Hepatocyte (in vitro differentiated cells): ENCODE measurements at regions not wholly inside any gene's neighbourhood (a gene's known extent, or its start where the extent isn't known, plus 50 kb on each side); places are given as distances from the start of the nearest gene placed in this dataset.

Experiments
- DNase-seq: peaks from one replicate; pipeline ENCODE4 v3.0.0-alpha.2; 2016; ENCODE audit warnings: low spot score
- H2AFZ ChIP-seq: fragments of 200-600 bp; sonication (generic); 2 replicates; pipeline ENCODE4 v1.6.0; 2016; ENCODE audit warnings: antibody characterized with exemption, mild to moderate bottlenecking
- H3K27ac ChIP-seq: fragments of 200-600 bp; sonication (generic); 2 replicates; pipeline ENCODE4 v1.5.1; 2016; ENCODE audit warnings: mild to moderate bottlenecking
- H3K27me3 ChIP-seq: fragments of 200-600 bp; sonication (generic); 2 replicates; pipeline ENCODE4 v1.6.1; 2016
- H3K36me3 ChIP-seq: fragments of 200-600 bp; sonication (generic); replicated peaks from 2 replicates; pipeline ENCODE4 v1.5.1; 2016; ENCODE audit warnings: low read depth; ENCODE audit not compliant: insufficient read depth
- H3K4me1 ChIP-seq: fragments of 200-600 bp; sonication (generic); 2 replicates; pipeline ENCODE4 v1.5.1; 2016; ENCODE audit warnings: mild to moderate bottlenecking, moderate library complexity; ENCODE audit not compliant: insufficient read depth
- H3K4me2 ChIP-seq: fragments of 200-600 bp; sonication (generic); 2 replicates; pipeline ENCODE4 v1.6.0; 2016
- H3K4me3 ChIP-seq: fragments of 200-600 bp; sonication (generic); 2 replicates; pipeline ENCODE4 v1.5.1; 2016; ENCODE audit warnings: mild to moderate bottlenecking
- H3K79me2 ChIP-seq: fragments of 200-600 bp; sonication (generic); 2 replicates; pipeline ENCODE4 v1.6.0; 2017; ENCODE audit warnings: mild to moderate bottlenecking
- H3K9me2 ChIP-seq: fragments of 200-600 bp; sonication (generic); replicated peaks from 2 replicates; pipeline ENCODE4 v1.6.0; 2017; ENCODE audit warnings: mild to moderate bottlenecking; ENCODE audit not compliant: insufficient read depth
- H3K9me3 ChIP-seq: fragments of 200-600 bp; sonication (generic); 2 replicates; pipeline ENCODE4 v1.5.1; 2016; ENCODE audit warnings: low read depth, mild to moderate bottlenecking
- H4K20me1 ChIP-seq: fragments of 200-600 bp; sonication (generic); 2 replicates; pipeline ENCODE4 v1.6.0; 2016; ENCODE audit warnings: mild to moderate bottlenecking; ENCODE audit not compliant: insufficient read depth, poor library complexity, severe bottlenecking
- EZH2 ChIP-seq: fragments of 200-600 bp; sonication (generic); IDR thresholded peaks from 2 replicates; pipeline ENCODE4 v1.6.1; 2016; ENCODE audit warnings: antibody characterized with exemption, mild to moderate bottlenecking, borderline replicate concordance
- EZH2phosphoT487 ChIP-seq: fragments of 200-600 bp; sonication (generic); IDR thresholded peaks from one replicate; pipeline ENCODE4 v1.6.1; 2018; ENCODE audit warnings: antibody characterized with exemption, mild to moderate bottlenecking, low read depth, moderate library complexity; ENCODE audit not compliant: unreplicated experiment, severe bottlenecking
- WGBS: methylation state at CpG from one replicate; pipeline ENCODE4 v1.1.6; 2016; ENCODE audit warnings: low lambda C conversion rate; ENCODE audit errors: missing lambda C conversion rate; 5-methylcytosine and 5-hydroxymethylcytosine counted together
- TF ChIP-seq, protein P1 (sequence below): fragments of 200-600 bp; sonication (generic); IDR thresholded peaks from 2 replicates; pipeline ENCODE4 v1.5.1; 2016; ENCODE audit warnings: antibody characterized with exemption, mild to moderate bottlenecking; ENCODE audit not compliant: poor library complexity

DNA sequence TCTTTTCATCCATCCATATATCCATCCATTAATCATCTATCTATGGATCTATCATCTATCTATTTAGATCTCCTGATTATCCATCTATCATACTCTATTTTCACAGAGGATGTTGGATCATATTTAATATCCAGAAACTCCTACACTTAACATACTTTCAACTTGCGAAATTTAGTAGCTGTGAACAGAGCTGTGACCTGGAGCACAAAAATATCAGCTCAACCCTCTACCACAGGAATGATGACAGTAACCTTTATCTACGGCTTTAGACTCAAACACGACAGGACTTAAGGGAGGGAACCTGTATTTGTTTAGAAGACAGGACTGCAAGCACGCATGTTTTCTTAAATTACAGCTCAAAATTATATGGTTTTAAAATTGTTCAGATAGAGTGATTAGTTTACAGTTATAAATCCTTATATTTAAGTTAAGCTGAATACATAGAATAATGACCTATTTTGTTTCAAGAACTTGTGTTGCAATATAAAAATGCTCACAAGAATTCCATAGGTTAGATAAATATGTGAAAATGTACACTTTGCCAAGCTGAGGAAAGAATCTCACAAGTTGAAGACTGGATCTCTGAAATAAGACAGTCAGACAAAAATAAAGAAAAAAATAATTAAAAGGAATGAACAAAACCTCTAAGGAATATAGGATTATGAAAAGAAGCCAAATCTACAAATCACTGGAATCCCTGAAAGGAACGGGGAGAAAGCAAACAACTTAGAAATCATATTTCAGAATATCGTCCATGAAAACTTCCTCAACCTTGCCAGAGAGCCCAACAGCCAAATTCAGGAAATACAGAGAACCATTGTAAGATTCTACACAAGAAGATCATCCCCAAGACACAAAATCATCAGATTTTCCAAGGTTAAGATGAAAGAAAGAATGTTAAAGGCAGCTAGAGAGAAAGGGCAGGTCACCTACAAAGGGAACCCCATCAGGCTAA, 142.0 kb downstream of the COL6A3 start:
- no peak for TF ChIP-seq EZH2phosphoT487
- TF ChIP-seq EZH2, result no peak
- TF ChIP-seq, protein P1, sequence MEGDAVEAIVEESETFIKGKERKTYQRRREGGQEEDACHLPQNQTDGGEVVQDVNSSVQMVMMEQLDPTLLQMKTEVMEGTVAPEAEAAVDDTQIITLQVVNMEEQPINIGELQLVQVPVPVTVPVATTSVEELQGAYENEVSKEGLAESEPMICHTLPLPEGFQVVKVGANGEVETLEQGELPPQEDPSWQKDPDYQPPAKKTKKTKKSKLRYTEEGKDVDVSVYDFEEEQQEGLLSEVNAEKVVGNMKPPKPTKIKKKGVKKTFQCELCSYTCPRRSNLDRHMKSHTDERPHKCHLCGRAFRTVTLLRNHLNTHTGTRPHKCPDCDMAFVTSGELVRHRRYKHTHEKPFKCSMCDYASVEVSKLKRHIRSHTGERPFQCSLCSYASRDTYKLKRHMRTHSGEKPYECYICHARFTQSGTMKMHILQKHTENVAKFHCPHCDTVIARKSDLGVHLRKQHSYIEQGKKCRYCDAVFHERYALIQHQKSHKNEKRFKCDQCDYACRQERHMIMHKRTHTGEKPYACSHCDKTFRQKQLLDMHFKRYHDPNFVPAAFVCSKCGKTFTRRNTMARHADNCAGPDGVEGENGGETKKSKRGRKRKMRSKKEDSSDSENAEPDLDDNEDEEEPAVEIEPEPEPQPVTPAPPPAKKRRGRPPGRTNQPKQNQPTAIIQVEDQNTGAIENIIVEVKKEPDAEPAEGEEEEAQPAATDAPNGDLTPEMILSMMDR, result no peak
- DNase-seq, result no peak
- Histone ChIP-seq H3K79me2 (no peaks in the 10 kb centered on the region), H3K4me2 (no peak overlapping the region), H3K27me3 (no peaks in the 10 kb centered on the region), H3K9me2 (no peaks in the 10 kb centered on the region), H4K20me1 (no peaks in the 10 kb centered on the region), H3K4me3 (no peak overlapping the region), H3K27ac (peak overlapping the region; percentile 27), H3K4me1 (no peaks in the 10 kb centered on the region), H3K36me3 (no peaks in the 10 kb centered on the region), H3K9me3 (no peaks in the 10 kb centered on the region), H2AFZ (no peak overlapping the region)
- 75% methylated on average over 6 of the region's 6 CpGs for WGBS
